ENCODE measurements at regions not wholly inside any gene's neighbourhood (a gene's known extent, or its start where the extent isn't known, plus 50 kb on each side); places are given as distances from the start of the nearest gene placed in this dataset.

GRCh38 chr2:77816618-77817017 is 294.4 kb upstream of the LRRTM4 start:
- no peak overlapping the region for H2BK15ac ChIP-seq (ENCODE audit: low read depth, low read length)
- no peak overlapping the region for H2BK120ac ChIP-seq (ENCODE audit: low read depth, low read length, poor library complexity, severe bottlenecking)
- H3K27ac ChIP-seq (ENCODE audit: insufficient read length, low read depth, low read length), result no peak overlapping the region
- H3K18ac ChIP-seq (ENCODE audit: insufficient read length, low read depth, low read length), result no peak overlapping the region
- no peak overlapping the region for H2BK12ac ChIP-seq (ENCODE audit: insufficient read length, low read depth, low read length)
- H3K79me2 ChIP-seq (ENCODE audit: insufficient read depth, low read length), result no peaks in the 10 kb centered on the region
- no CpG with 5 or more reads among the region's 1 CpG for WGBS (ENCODE audit: extremely low coverage, insufficient read length, low lambda C conversion rate)
- H4K20me1 ChIP-seq (ENCODE audit: control insufficient read depth, insufficient read depth, insufficient read length), result no peaks in the 10 kb centered on the region
- H3K9me3 Mint-ChIP-seq, result peaks cover 5 to 7% of the 10 kb centered on the region in 2 experiments; a peak in 4 of 5 replicates
- H3K4ac ChIP-seq (ENCODE audit: low read depth, low read length), result no peak overlapping the region
- no peak overlapping the region for H4K5ac ChIP-seq (ENCODE audit: insufficient read length, low read depth, low read length)
- H3K14ac ChIP-seq (ENCODE audit: insufficient read depth, low read length), result no peak overlapping the region
- H3K4me1 ChIP-seq (ENCODE audit: insufficient read depth, low read length), result no peaks in the 10 kb centered on the region; the same call in 1 of the 2 replicates
- H2BK5ac ChIP-seq (ENCODE audit: insufficient read length, low read length), result no peak overlapping the region
- H3K27me3 Mint-ChIP-seq (ENCODE audit: low read depth), result no peaks in the 10 kb centered on the region
- H3K23ac ChIP-seq (ENCODE audit: insufficient read length, low read depth, low read length), result no peak overlapping the region
- H3K79me1 ChIP-seq (ENCODE audit: insufficient read depth, low read depth, low read length, poor library complexity, severe bottlenecking), result no peaks in the 10 kb centered on the region
- no peak overlapping the region for H4K91ac ChIP-seq (ENCODE audit: insufficient read length, low read depth, low read length)
- H2BK20ac ChIP-seq (ENCODE audit: low read depth, low read length, poor library complexity, severe bottlenecking), result no peak overlapping the region
- H4K8ac ChIP-seq (replicated peaks; ENCODE audit: insufficient read length, low read depth, low read length), result no peak overlapping the region
- no peak overlapping the region for H3K4me3 Mint-ChIP-seq
- H3K36me3 Mint-ChIP-seq (ENCODE audit: insufficient read depth in 1 of 3, low read depth in 3 of 3), result peaks cover 0 to 9% (median 6%) of the 10 kb centered on the region in 3 experiments; a peak in 5 of 7 replicates
- no peaks in the 10 kb centered on the region for H3K9me3 ChIP-seq (ENCODE audit: control insufficient read depth, low read depth, low read length)
- no peaks in the 10 kb centered on the region for H3K27me3 ChIP-seq (ENCODE audit: insufficient read depth, low read length)
- no peak for TF ChIP-seq CTCF (conservative IDR thresholded peaks at IDR 0.05)
- H3K4me2 ChIP-seq (ENCODE audit: insufficient read depth, insufficient read length, low read length), result no peak overlapping the region
- H3K23me2 ChIP-seq (ENCODE audit: insufficient read length, low read depth, low read length, poor library complexity, severe bottlenecking), result no peaks in the 10 kb centered on the region
- H3K56ac ChIP-seq (ENCODE audit: insufficient read length, low read depth, low read length), result no peak overlapping the region
- peaks cover 15 to 17% of the 10 kb centered on the region in 2 experiments for H3K4me1 Mint-ChIP-seq
- H3K27ac Mint-ChIP-seq, result no peak overlapping the region
- no peak for DNase-seq
- H2AK5ac ChIP-seq (ENCODE audit: insufficient read length, low read length), result no peak overlapping the region
- H3T11ph ChIP-seq (ENCODE audit: low read length), result no peak overlapping the region
- H2AFZ ChIP-seq (ENCODE audit: low read length), result no peak overlapping the region
- H3K9ac ChIP-seq (ENCODE audit: extremely low read depth, insufficient read length, low read length), result no peak overlapping the region

Data from H9 (cell line).